Kasumi-1 (cell line): ENCODE measurements at regions not wholly inside any gene's neighbourhood (a gene's known extent, or its start where the extent isn't known, plus 50 kb on each side); places are given as distances from the start of the nearest gene placed in this dataset.
"Not testable (repeated sequence)": the region's sequence is repeated elsewhere in the genome, so short reads cannot be mapped to it uniquely, and the experiment has no call there.

ENCODE experiments used
- DNase-seq, 2 experiments: peaks; one replicate each; lab custom pipeline; 2025; lab: John Stamatoyannopoulos, UW

GRCh38 chr4:166153548-166153947 lies 280.5 kb downstream of the TLL1 start:
- no peak for DNase-seq

- DNase-seq: no peak
Measured at GRCh38 chr4:166162327-166162726, 289.3 kb downstream of the TLL1 start.

- DNase-seq: peak; percentile 84 to 96
Measured at GRCh38 chr4:166165829-166166420, 292.9 kb downstream of the TLL1 start.

DNA sequence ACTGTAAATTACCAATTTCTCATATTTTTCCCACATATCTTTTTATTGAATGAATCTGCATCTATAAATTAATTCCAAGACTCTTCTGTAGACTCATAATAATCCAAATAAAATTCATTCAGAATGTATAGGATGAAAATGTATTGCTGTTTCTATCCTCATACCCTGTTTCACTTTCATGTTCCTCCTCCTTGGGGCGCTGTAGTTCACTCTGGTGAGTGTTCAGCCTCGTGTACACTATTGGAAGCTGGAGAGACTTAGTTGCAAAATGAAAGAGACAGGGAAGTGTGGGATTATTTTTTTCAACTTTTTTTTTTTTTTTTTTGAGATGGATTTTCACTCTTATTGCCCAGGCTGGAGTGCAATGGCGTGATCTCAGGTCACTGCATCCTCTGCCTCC lies 296.1 kb downstream of the TLL1 start:
- peak; percentile 48 to 49 for DNase-seq

- no peak for DNase-seq
Measured at GRCh38 chr4:166172619-166173018, 299.6 kb downstream of the TLL1 start.

DNA sequence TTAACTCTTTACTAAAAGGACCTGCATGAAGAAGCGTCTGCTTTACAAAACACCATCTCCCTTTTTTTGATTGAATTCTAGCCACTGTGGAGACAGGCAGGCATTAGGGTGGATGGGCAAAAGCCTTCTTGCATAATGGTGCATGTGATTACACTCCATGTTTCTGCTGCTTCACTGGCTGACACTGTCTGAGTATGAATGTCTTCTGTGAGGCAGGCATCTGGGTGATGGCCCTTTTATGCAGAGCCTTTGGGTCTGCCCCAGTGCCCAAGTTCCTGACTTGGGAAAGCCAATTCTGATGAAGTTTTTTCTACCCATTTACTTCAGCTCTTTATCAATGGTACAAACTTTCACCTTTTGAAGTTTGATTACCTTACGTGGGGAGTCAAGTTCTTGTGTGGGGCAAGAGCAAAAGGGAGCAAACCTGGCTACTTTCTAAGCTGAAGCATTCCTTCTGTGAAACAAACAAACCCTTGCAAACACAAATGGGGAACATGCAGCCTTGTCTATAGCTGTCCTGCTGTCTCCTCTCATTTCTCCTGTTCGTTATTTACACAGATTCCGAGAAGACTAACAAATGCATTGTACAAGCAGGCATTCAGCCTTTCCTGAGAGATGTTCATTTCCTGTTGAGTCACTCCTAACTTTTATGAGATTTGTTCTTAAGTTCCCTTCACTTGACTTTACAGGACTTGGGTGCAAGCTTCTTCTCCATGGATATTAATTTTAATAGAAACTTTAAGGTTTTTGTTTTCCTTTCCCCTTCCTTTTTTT lies 301.9 kb downstream of the TLL1 start:
- no peak for DNase-seq

DNA sequence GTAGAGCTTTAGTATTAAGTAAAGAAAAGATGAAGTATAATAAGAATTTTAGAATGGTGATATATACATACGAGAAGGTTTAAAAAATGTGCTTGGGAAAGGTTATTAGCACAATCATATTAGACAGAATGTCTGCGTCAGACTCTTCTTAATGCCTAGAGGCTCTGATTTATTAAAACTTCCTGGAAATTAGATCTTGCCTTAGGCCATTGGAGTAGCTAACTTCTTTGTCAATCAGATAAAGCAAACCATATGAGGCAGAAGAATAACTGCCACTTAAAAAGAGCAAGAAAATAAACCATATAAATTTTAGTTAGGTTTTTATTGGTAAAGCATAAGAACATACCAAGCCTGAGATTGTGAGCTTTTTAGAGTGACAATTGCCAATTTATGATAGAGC lies 309.1 kb downstream of the TLL1 start:
- DNase-seq: no peak

DNA sequence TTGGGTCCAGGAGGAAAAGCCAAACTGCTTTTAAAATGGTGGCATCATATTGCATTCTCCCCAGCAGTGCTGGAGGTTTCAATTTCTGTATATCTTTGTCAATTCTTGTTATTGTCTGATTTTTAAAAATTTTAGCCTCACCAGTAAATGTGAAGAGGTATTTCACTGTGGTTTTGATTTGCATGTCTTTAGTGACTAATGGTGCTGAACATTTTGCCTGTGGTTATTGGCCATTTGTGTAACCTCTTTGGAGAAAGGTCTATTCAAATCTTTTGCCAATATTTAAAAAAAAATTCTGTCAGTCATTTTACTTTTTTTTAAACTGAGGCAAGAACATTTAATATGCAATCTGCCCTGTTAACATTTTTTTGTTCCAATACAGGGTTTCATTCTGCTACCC lies 322.1 kb downstream of the TLL1 start:
- DNase-seq: no peak

- DNase-seq: no peak
Measured at GRCh38 chr4:166197166-166197565, 324.1 kb downstream of the TLL1 start.

GRCh38 chr4:166198041-166198440 lies 325.0 kb downstream of the TLL1 start:
- no peak for DNase-seq

DNA sequence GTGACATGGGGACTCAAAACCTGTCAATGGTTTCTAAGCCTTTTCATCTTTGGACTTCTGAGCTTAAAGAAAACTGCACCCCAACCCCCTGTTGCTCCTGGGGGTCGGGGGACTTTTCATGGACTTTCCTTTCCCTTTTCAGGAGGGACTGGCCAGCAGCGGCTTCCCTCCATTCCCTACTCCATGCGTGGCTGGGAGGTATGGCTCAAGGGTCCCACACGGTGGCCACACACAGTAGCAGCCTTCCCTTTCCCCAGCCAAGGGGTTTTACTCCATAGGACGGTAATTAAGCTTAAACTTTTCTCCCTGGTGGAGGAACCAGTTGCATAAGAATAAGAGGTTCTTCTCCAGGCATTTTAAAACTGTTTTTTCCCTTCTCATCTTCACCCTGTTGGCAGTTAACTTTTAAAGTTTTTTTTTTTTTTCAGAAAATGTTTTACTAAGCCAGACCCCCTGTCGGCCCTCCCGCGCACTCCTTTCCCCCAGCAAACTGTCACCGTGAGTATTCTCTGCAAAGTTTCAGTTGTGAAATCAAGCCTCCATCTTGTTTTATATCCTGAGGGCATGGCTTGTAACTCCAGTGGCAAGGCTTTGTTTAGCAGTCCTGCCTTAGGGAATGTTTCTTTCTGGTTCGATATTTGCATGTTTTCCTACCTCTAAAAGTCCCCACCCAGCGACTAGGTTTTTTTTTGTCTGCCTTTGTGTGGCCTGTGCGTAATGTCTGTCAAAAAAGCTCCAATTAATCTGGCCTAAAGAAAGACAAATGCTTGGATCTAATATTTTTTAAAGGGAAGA lies 325.7 kb downstream of the TLL1 start:
- no peak for DNase-seq

DNA sequence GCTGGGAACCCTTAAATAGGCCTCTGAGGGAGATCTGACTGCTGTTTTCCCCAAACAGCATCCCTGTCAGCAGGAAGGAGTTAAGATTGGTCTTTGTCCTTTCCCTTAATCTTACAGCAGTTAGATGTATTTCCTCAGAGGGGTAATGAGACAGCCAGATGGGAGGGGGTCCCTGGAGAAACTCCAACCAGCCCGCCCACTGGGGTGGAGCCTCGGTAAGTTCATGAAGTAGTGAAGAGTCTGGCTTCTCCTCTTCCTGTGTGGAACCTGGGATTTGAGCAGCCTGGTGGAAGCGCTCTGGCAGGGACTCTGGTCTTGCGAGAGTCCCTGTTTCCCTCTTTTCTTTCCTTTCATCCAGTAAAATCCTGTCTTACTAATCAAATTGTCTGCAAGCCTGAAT lies 330.0 kb downstream of the TLL1 start:
- DNase-seq: no peak

DNA sequence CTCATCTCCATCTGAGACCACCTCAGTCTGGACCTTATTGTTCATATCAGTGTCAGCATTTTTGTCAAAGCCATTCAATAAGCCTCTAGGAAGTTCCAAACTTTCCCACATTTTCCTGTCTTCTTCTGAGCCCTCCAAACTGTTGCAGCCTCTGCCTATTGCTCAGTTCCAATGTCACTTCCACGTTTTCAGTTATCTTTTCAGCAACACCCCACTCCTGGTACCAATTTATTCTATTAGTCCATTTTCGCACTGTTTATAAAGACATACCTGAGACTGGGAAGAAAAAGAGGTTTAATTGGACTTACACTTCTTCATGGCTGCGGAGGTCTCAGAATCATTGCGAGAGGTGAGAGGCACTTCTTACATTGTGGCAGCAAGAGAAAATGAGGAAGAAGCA lies 339.3 kb downstream of the TLL1 start:
- DNase-seq: not testable (repeated sequence)

DNA sequence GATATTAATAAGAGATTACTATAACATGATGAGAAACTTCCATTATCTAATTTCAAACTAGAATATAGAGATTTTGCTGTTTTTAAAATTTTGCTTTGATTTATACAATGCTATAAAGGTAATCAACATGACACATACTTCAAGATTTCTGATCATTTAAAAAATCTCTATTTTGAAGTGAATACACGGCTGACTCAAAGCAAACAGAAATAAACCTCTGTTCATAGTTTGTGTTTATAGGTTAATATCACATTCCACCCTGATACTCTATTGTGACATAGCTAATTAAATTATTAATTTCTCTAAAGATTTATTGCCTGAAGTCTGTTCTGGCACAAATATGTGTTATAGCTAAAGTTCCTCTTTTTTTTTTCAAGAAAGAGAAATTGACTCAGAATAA lies 349.2 kb downstream of the TLL1 start:
- DNase-seq: no peak

DNA sequence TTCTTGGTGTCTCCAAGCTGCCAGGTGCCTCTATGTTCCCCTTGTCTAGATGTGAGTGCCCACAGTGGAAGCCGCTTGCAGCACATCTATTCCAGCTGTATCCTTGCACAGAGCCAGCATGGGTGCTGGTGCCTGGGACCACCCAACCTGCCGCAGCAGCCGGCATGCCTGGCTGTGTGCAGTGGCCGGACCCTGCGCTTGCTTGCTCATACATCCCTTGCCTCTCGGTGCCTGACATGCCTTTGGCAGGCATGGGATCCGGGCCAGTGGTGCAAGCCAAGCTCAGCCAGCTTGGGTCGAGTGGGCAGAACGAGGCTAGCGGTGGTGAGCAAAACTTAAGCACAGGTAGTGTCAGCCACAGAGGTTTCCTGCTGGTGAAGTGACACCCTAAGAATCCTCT lies 355.1 kb downstream of the TLL1 start:
- no peak for DNase-seq

DNA sequence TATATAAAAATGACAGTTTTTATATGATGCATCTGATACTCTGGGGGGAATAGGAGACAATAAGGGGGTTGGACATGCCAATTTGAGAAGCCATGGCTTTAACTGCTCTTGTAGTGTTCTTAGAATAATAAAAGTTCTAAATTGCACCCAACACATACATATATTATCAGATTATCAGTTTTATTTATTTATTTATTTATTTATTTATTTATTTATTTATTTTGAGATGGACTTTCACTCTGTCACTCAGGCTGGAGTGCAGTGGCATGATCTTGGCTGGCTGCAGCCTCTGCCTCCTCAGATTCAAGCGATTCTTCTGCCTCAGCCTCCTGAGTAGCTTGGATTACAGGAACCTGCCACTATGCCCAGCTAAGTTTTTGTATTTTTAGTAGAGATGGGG lies 356.8 kb downstream of the TLL1 start:
- no peak for DNase-seq

GRCh38 chr4:166230841-166231240 lies 357.8 kb downstream of the TLL1 start:
- no peak for DNase-seq

- DNase-seq: no peak
Measured at GRCh38 chr4:166239354-166239753, 366.3 kb downstream of the TLL1 start.

GRCh38 chr4:166252487-166253402 lies 379.7 kb downstream of the TLL1 start:
- peak in 1 of 2 experiments; percentile 44 for DNase-seq

DNA sequence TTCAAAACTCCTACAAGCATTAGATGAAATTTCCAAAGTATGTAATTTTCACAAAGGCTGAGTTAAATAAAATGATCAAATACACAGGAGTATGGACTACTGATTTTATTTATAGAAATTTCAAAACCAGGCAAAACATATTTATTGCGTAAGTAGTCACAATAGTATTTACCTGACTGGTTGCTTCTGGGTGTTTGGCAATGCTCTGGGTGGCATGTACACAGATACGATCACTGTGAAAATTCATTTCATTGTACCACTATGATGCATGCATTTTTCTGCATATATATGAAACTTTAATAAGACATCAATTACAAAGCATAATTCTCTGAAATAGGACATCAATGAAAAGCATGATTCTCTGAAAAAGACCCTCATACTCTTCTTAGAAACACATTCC lies 384.2 kb downstream of the TLL1 start:
- no peak for DNase-seq

GRCh38 chr4:166257891-166258290 lies 384.9 kb downstream of the TLL1 start:
- DNase-seq: no peak

GRCh38 chr4:166259081-166259480 lies 386.0 kb downstream of the TLL1 start:
- DNase-seq: no peak
